HepG2 (cell line): ENCODE measurements at regions not wholly inside any gene's neighbourhood (a gene's known extent, or its start where the extent isn't known, plus 50 kb on each side); places are given as distances from the start of the nearest gene placed in this dataset.

Experiments used
- ATAC-seq: fragments of 200-7000 bp; cut with Tn5 transposase; 3 replicates; pipeline ENCODE4 v1.9.1; 2020; ENCODE audit warnings: mild to moderate bottlenecking, moderate library complexity
- BruUV-seq: library from RNA; stranded (reverse); fragments of 400-500 nt; replicated peaks from 2 replicates; lab custom pipeline; 2021; lab: Mats Ljungman, UMichigan
- CTCF ChIA-PET: fragments of 300-600 bp; formaldehyde crosslinking; extraction: SDS; loops from one replicate; lab custom pipeline; 2021; ENCODE audit warnings: low total read pairs, inconsistent platforms, low intra/inter-chr PET ratio; lab: Yijun Ruan, JAX
- POLR2A ChIA-PET: fragments of 350-600 bp; sonication (Branson Sonifier 250); formaldehyde crosslinking; loops from one replicate; lab custom pipeline; 2020; ENCODE audit warnings: antibody characterized with exemption, inconsistent platforms; lab: Yijun Ruan, JAX
- DNase-seq: peaks from one replicate; pipeline ENCODE4 v3.0.0-alpha.2; 2015; ENCODE audit warnings: low spot score
- FAIRE-seq: peaks from 3 replicates; lab custom pipeline; 2011; peaks lifted over from hg19 to GRCh38; lab: Jason Lieb, UNC
- H2AFZ ChIP-seq: one replicate; pipeline ENCODE4 v1.6.1; 2011; ENCODE audit warnings: low read length, inconsistent platforms
- H3K27ac ChIP-seq: fragments of 300-600 bp; 3 replicates; pipeline ENCODE4 v1.8.0; 2011; ENCODE audit warnings: mixed run types, mild to moderate bottlenecking, mixed read lengths, low read length, inconsistent platforms; ENCODE audit not compliant: insufficient read depth; ENCODE audit errors: extremely low read length
- H3K27me3 ChIP-seq, 2 experiments: fragments of 200-600 bp in 1 of 2; 2 replicates in 1 of 2; 3 replicates in 1 of 2; pipeline versions ENCODE4 v1.6.0 to v1.8.0; 2011; ENCODE audit warnings: low read length in 2 of 2, mild to moderate bottlenecking in 2 of 2, moderate library complexity in 2 of 2, inconsistent platforms in 1 of 2; ENCODE audit not compliant: insufficient read depth in 2 of 2, control insufficient read depth in 1 of 2
- H3K36me3 ChIP-seq, 2 experiments: fragments of 200-600 bp in 1 of 2; replicated peaks in 1 of 2; 2 replicates in 1 of 2; 3 replicates in 1 of 2; pipeline versions ENCODE4 v1.5.1 to v1.8.0; 2011; ENCODE audit warnings: low read length in 2 of 2, inconsistent platforms in 1 of 2; ENCODE audit not compliant: insufficient read depth in 2 of 2, control insufficient read depth in 1 of 2
- H3K4me1 ChIP-seq: 2 replicates; pipeline ENCODE4 v1.5.1; 2012; ENCODE audit warnings: low read length, inconsistent platforms; ENCODE audit not compliant: insufficient read depth
- H3K4me2 ChIP-seq: 2 replicates; pipeline ENCODE4 v1.6.0; 2011; ENCODE audit warnings: low read depth, low read length, inconsistent platforms
- H3K4me3 ChIP-seq, 3 experiments: fragments of 200-600 bp in 1 of 3; sonication (generic), shearing (Covaris generic) in 1 of 3; replicated peaks in 1 of 3; 2 replicates each; pipeline ENCODE4 v1.5.1; 2011 to 2016; ENCODE audit warnings: low read length in 3 of 3, inconsistent platforms in 2 of 3, low read depth in 2 of 3, mild to moderate bottlenecking in 2 of 3, control low read depth in 1 of 3, mixed read lengths in 1 of 3; ENCODE audit not compliant: insufficient read depth in 1 of 3
- H3K79me2 ChIP-seq: one replicate; pipeline ENCODE4 v1.6.1; 2011; ENCODE audit warnings: low read length, inconsistent platforms; ENCODE audit not compliant: insufficient read depth
- H3K9ac ChIP-seq: 2 replicates; pipeline ENCODE4 v1.6.0; 2011; ENCODE audit warnings: mild to moderate bottlenecking, low read depth, low read length, inconsistent platforms; ENCODE audit not compliant: insufficient read depth
- H3K9me3 ChIP-seq: 2 replicates; pipeline ENCODE4 v1.5.1; 2012; ENCODE audit warnings: mild to moderate bottlenecking, low read length
- H4K20me1 ChIP-seq: 2 replicates; pipeline ENCODE4 v1.6.0; 2011; ENCODE audit warnings: inconsistent platforms, mild to moderate bottlenecking, low read length, moderate library complexity; ENCODE audit not compliant: insufficient read depth
- ATF7 ChIP-seq, 2 experiments: fragments of 450-650 bp in 1 of 2; sonication (generic) in 1 of 2; formaldehyde crosslinking in 1 of 2; IDR thresholded peaks; 2 replicates each; pipeline versions ENCODE4 v1.4.0 to v1.6.1; 2016 to 2020; ENCODE audit warnings: antibody characterized with exemption in 1 of 2, mild to moderate bottlenecking in 1 of 2, missing genetic modification reagents in 1 of 2
- ATF7-NPFF ChIP-seq: sonication (generic); formaldehyde crosslinking; IDR thresholded peaks from 2 replicates; pipeline ENCODE4 v1.8.1; 2023; ENCODE audit warnings: mild to moderate bottlenecking, low read depth, missing genetic modification reagents, moderate library complexity
- FUBP1 ChIP-seq: sonication (generic); formaldehyde crosslinking; IDR thresholded peaks from 2 replicates; pipeline ENCODE4 v1.5.1; 2020; ENCODE audit warnings: missing genetic modification reagents, mild to moderate bottlenecking, borderline replicate concordance
- IKZF4 ChIP-seq: sonication (generic); formaldehyde crosslinking; IDR thresholded peaks from 2 replicates; pipeline ENCODE4 v1.5.1; 2020; ENCODE audit warnings: borderline replicate concordance, mild to moderate bottlenecking, low read depth, missing genetic modification reagents; ENCODE audit errors: not compliant biosample characterization
- JUNB ChIP-seq: sonication (generic); formaldehyde crosslinking; IDR thresholded peaks from 2 replicates; pipeline ENCODE4 v1.8.0; 2022; ENCODE audit warnings: missing genetic modification reagents, mild to moderate bottlenecking, borderline replicate concordance
- MAFG ChIP-seq: sonication (generic); formaldehyde crosslinking; IDR thresholded peaks from 2 replicates; pipeline ENCODE4 v1.5.1; 2020; ENCODE audit warnings: mild to moderate bottlenecking, missing genetic modification reagents
- RFX1 ChIP-seq: fragments of 450-650 bp; IDR thresholded peaks from 2 replicates; pipeline ENCODE4 v1.6.1; 2017
- ZFP36 ChIP-seq: fragments of 150-350 bp; IDR thresholded peaks from 2 replicates; pipeline ENCODE4 v1.6.1; 2018; ENCODE audit warnings: borderline replicate concordance, low read length, low read depth; ENCODE audit not compliant: partially characterized antibody
- ZNF441 ChIP-seq: sonication (generic); formaldehyde crosslinking; IDR thresholded peaks from 2 replicates; pipeline ENCODE4 v1.7.0; 2021; ENCODE audit warnings: missing genetic modification reagents, borderline replicate concordance
- ZNF644 ChIP-seq: IDR thresholded peaks from 2 replicates; pipeline ENCODE4 v1.6.1; 2016; ENCODE audit warnings: low read depth
- ZNF704 ChIP-seq: sonication (generic); formaldehyde crosslinking; IDR thresholded peaks from 2 replicates; pipeline ENCODE4 v1.8.1; 2023; ENCODE audit warnings: mild to moderate bottlenecking, inconsistent platforms, moderate library complexity, missing genetic modification reagents, borderline replicate concordance
- ZNF768 ChIP-seq: sonication (generic); formaldehyde crosslinking; IDR thresholded peaks from 2 replicates; pipeline ENCODE4 v1.4.0; 2020; ENCODE audit warnings: missing genetic modification reagents
- WGBS: methylation state at CpG from one replicate; pipeline ENCODE4 v1.1.6; 2017; ENCODE audit warnings: low lambda C conversion rate; 5-methylcytosine and 5-hydroxymethylcytosine counted together
- in situ Hi-C: cut with HindIII; loops from 2 replicates; pipeline ENCODE4 v1.10.0; 2017; ENCODE audit warnings: low pct_unique_long_range_greater_than_20kb; ENCODE audit not compliant: extremely low pct_ligation_motif_present
- intact Hi-C: fragments of 100-400 bp; cut with micrococcal nuclease; formaldehyde crosslinking; loops from one replicate; pipeline ENCODE4 v1.10.0; 2022; ENCODE audit not compliant: unreplicated experiment

GRCh38 chr20:54938707-54939106, 463.3 kb downstream of the DOK5 start:
- no peaks in the 10 kb centered on the region for H4K20me1 ChIP-seq
- ChIA-PET CTCF (no interaction called here), POLR2A (no interaction called here)
- no peak overlapping the region for H3K9ac ChIP-seq
- DNase-seq = no peak
- no peak overlapping the region for H3K4me2 ChIP-seq
- peaks cover 41% of the 10 kb centered on the region for H3K9me3 ChIP-seq
- no peak overlapping the region for H2AFZ ChIP-seq
- 65% methylated on average over 1 of the region's 1 CpG for WGBS
- H3K4me1 ChIP-seq = no peaks in the 10 kb centered on the region
- intact Hi-C loops = no loop called here
- no peak for ATAC-seq
- H3K4me3 ChIP-seq = no peak overlapping the region
- H3K27ac ChIP-seq = no peak overlapping the region
- H3K79me2 ChIP-seq = no peaks in the 10 kb centered on the region
- H3K27me3 ChIP-seq = no peaks in the 10 kb centered on the region
- TF ChIP-seq ZFP36 (no peak), RFX1 (no peak), FUBP1 (CRISPR knock-in tag) (no peak), IKZF4 (CRISPR knock-in tag) (no peak), JUNB (no peak), ZNF704 (CRISPR knock-in tag) (no peak), ATF7-NPFF (CRISPR knock-in tag) (no peak), ATF7 (IDR thresholded peaks at IDR 0.05) (no peak), ATF7 (CRISPR knock-in tag; IDR thresholded peaks at IDR 0.05) (no peak), ZNF768 (CRISPR knock-in tag) (no peak), ZNF644 (CRISPR knock-in tag) (no peak), MAFG (CRISPR knock-in tag) (no peak), ZNF441 (CRISPR knock-in tag) (no peak)
- no TSS peak for BruUV-seq
- FAIRE-seq = no peak
- H3K36me3 ChIP-seq = no peaks in the 10 kb centered on the region
- in situ Hi-C loops = no loop called here
